GM19467 (cell line): ENCODE measurements at regions not wholly inside any gene's neighbourhood (a gene's known extent, or its start where the extent isn't known, plus 50 kb on each side); places are given as distances from the start of the nearest gene placed in this dataset.

Experiments
- ATAC-seq: cut with Tn5 transposase; IDR thresholded peaks from one replicate; pipeline ENCODE4 v1.9.1; 2021; ENCODE audit warnings: mild to moderate bottlenecking, moderate library complexity; ENCODE audit not compliant: unreplicated experiment

GRCh38 chr2:205902041-205902899, 183.7 kb downstream of the INO80D start:
- ATAC-seq, result no peak

GRCh38 chr2:205901491-205901890, 184.5 kb downstream of the INO80D start:
- ATAC-seq, result no peak

- no peak for ATAC-seq
These were observed 187.2 kb downstream of the INO80D start for GRCh38 chr2:205898744-205899143.

- ATAC-seq, result no peak
These were observed 189.9 kb downstream of the INO80D start for GRCh38 chr2:205895981-205896655.

GRCh38 chr2:205892665-205893259, 193.2 kb downstream of the INO80D start:
- ATAC-seq, result no peak

- ATAC-seq, result no peak
These were observed 193.7 kb downstream of the INO80D start for GRCh38 chr2:205892251-205892655.

- no peak for ATAC-seq
These were observed 196.9 kb downstream of the INO80D start for GRCh38 chr2:205889114-205889513.

- no peak for ATAC-seq
These were observed 198.3 kb downstream of the INO80D start for GRCh38 chr2:205887637-205888036.

- ATAC-seq, result peak; percentile 79
These were observed 200.4 kb downstream of the INO80D start for GRCh38 chr2:205885492-205886099.

- no peak for ATAC-seq
These were observed 201.7 kb downstream of the NRP2 start for GRCh38 chr2:205883965-205884364.

GRCh38 chr2:205882806-205883425, 200.6 kb downstream of the NRP2 start:
- no peak for ATAC-seq

- no peak for ATAC-seq
These were observed 197.7 kb downstream of the NRP2 start for GRCh38 chr2:205880048-205880447.

- ATAC-seq, result no peak
These were observed 196.9 kb downstream of the NRP2 start for GRCh38 chr2:205878999-205879762.

- no peak for ATAC-seq
These were observed 195.2 kb downstream of the NRP2 start for GRCh38 chr2:205877496-205877895.

- no peak for ATAC-seq
These were observed 193.8 kb downstream of the NRP2 start for GRCh38 chr2:205876127-205876526.

GRCh38 chr2:205872716-205873115, 190.4 kb downstream of the NRP2 start:
- ATAC-seq, result no peak

- no peak for ATAC-seq
These were observed 187.1 kb downstream of the NRP2 start for GRCh38 chr2:205869439-205869838.

- ATAC-seq, result no peak
These were observed 186.6 kb downstream of the NRP2 start for GRCh38 chr2:205868773-205869333.

- no peak for ATAC-seq
These were observed 185.8 kb downstream of the NRP2 start for GRCh38 chr2:205868053-205868452.

GRCh38 chr2:205867371-205867770, 185.1 kb downstream of the NRP2 start:
- ATAC-seq, result no peak
